Fibroblast of the conjunctiva (primary cell): ENCODE measurements at regions not wholly inside any gene's neighbourhood (a gene's known extent, or its start where the extent isn't known, plus 50 kb on each side); places are given as distances from the start of the nearest gene placed in this dataset.

ENCODE experiments used
- DNase-seq: peaks from one replicate; pipeline ENCODE4 v3.0.0-alpha.2; 2010; ENCODE audit warnings: low read depth

- no peak for DNase-seq
Observed at GRCh38 chr2:74735009-74735408, 81.0 kb downstream of the SEMA4F start.

- DNase-seq, result no peak
Observed at GRCh38 chr2:74735564-74735963, 81.5 kb downstream of the SEMA4F start.

- DNase-seq, result no peak
Observed at GRCh38 chr2:74736589-74736988, 82.5 kb downstream of the SEMA4F start.

- no peak for DNase-seq
Observed at GRCh38 chr2:74738586-74738985, 84.5 kb downstream of the SEMA4F start.

GRCh38 chr2:74739129-74739528 is 85.1 kb downstream of the SEMA4F start:
- DNase-seq, result no peak

- no peak for DNase-seq
Observed at GRCh38 chr2:74739733-74740241, 85.7 kb downstream of the SEMA4F start.

- DNase-seq, result no peak
Observed at GRCh38 chr2:74740395-74740740, 86.3 kb downstream of the SEMA4F start.

- peak; percentile 82 for DNase-seq
Observed at GRCh38 chr2:74740741-74741431, 86.8 kb downstream of the SEMA4F start.

GRCh38 chr2:74741629-74742028 is 87.6 kb downstream of the SEMA4F start:
- no peak for DNase-seq

GRCh38 chr2:74742471-74742870 is 88.4 kb downstream of the SEMA4F start:
- no peak for DNase-seq

GRCh38 chr2:74743039-74743438 is 89.0 kb downstream of the SEMA4F start:
- DNase-seq, result no peak

GRCh38 chr2:74743778-74744177 is 89.7 kb downstream of the SEMA4F start:
- DNase-seq, result no peak

- no peak for DNase-seq
Observed at GRCh38 chr2:74744731-74745515, 89.0 kb upstream of the HK2 start.

- no peak for DNase-seq
Observed at GRCh38 chr2:74745766-74746165, 88.2 kb upstream of the HK2 start.

- no peak for DNase-seq
Observed at GRCh38 chr2:74746480-74746879, 87.4 kb upstream of the HK2 start.

GRCh38 chr2:74747411-74748080 is 86.4 kb upstream of the HK2 start:
- DNase-seq, result peak; percentile 21

GRCh38 chr2:74748665-74749064 is 85.3 kb upstream of the HK2 start:
- no peak for DNase-seq

GRCh38 chr2:74749432-74749831 is 84.5 kb upstream of the HK2 start:
- no peak for DNase-seq

- DNase-seq, result no peak
Observed at GRCh38 chr2:74751981-74752851, 81.7 kb upstream of the HK2 start.

- no peak for DNase-seq
Observed at GRCh38 chr2:74755386-74755785, 78.5 kb upstream of the HK2 start.

- DNase-seq, result no peak
Observed at GRCh38 chr2:74756356-74756890, 77.5 kb upstream of the HK2 start.

- DNase-seq, result no peak
Observed at GRCh38 chr2:74759986-74760385, 73.9 kb upstream of the HK2 start.
